Peyer's patch (tissue), 4 donors: ENCODE measurements at regions not wholly inside any gene's neighbourhood (a gene's known extent, or its start where the extent isn't known, plus 50 kb on each side); places are given as distances from the start of the nearest gene placed in this dataset.

Source experiments
- POLR2A ChIP-seq, 2 donors: fragments of 450-650 bp; IDR thresholded peaks; one replicate each; pipeline ENCODE4 v1.5.1; 2017; ENCODE audit warnings: antibody characterized with exemption in 2 of 2, mild to moderate bottlenecking in 2 of 2, moderate library complexity in 2 of 2
- TF ChIP-seq, protein P1 (sequence below), 6 experiments: fragments of 450-650 bp in 4 of 6; fragments of 200-600 bp in 2 of 6; sonication (generic) in 1 of 6; IDR thresholded peaks; one replicate each; pipeline ENCODE4 v1.5.1; 2017 to 2019; ENCODE audit warnings: antibody characterized with exemption in 6 of 6, mild to moderate bottlenecking in 3 of 6, moderate library complexity in 1 of 6

DNA sequence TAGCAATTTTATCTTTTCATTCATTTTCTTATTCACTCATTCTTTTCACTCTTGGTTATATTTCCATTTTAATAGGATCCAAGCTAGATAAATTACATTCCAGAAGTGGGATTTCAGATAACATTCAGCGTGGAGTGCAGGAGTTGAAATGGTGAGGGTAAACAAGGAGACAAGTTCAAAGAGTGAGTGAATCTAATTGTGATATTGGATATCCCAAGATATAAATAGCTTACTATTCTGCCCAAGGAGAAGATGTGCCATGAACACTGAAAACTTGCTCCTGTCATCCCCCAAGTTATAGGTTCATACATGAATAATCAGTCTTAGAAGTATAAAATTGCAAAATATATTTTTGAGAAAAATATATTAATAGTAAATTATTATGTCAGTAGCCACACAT, 459.3 kb downstream of the CETN3 start:
- TF ChIP-seq, protein P1, sequence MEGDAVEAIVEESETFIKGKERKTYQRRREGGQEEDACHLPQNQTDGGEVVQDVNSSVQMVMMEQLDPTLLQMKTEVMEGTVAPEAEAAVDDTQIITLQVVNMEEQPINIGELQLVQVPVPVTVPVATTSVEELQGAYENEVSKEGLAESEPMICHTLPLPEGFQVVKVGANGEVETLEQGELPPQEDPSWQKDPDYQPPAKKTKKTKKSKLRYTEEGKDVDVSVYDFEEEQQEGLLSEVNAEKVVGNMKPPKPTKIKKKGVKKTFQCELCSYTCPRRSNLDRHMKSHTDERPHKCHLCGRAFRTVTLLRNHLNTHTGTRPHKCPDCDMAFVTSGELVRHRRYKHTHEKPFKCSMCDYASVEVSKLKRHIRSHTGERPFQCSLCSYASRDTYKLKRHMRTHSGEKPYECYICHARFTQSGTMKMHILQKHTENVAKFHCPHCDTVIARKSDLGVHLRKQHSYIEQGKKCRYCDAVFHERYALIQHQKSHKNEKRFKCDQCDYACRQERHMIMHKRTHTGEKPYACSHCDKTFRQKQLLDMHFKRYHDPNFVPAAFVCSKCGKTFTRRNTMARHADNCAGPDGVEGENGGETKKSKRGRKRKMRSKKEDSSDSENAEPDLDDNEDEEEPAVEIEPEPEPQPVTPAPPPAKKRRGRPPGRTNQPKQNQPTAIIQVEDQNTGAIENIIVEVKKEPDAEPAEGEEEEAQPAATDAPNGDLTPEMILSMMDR (IDR thresholded peaks at IDR 0.05): no peak
- no peak for TF ChIP-seq POLR2A (IDR thresholded peaks at IDR 0.05)
